ENCODE measurements at regions not wholly inside any gene's neighbourhood (a gene's known extent, or its start where the extent isn't known, plus 50 kb on each side); places are given as distances from the start of the nearest gene placed in this dataset.

DNA sequence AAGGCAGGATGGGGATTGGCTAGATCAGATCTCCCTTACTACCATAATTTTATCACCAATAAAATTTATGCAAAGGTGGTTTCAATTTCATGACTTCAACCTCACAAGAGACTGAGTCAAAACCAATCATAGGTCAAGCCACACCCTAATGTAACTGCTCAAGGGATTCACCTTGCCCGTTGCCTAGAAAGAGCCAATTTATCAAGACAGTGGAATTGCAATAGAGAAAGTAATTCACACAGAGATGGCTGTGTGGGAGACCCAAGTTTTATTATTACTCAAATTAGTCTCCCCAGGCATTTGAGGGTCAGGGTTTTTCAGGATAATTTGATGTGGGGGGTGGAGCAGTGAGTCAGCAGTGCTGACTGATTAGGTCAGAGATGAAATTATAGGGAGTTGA is 340.6 kb downstream of the RND3 start:
- WGBS, 3 donors: 67 to 82% (median 72%) methylated on average over 1 of the region's 1 CpG
- no peaks in the 10 kb centered on the region for H3K9me3 ChIP-seq
- no peak for TF ChIP-seq EP300 (IDR thresholded peaks at IDR 0.05)
- TF ChIP-seq, protein P1, sequence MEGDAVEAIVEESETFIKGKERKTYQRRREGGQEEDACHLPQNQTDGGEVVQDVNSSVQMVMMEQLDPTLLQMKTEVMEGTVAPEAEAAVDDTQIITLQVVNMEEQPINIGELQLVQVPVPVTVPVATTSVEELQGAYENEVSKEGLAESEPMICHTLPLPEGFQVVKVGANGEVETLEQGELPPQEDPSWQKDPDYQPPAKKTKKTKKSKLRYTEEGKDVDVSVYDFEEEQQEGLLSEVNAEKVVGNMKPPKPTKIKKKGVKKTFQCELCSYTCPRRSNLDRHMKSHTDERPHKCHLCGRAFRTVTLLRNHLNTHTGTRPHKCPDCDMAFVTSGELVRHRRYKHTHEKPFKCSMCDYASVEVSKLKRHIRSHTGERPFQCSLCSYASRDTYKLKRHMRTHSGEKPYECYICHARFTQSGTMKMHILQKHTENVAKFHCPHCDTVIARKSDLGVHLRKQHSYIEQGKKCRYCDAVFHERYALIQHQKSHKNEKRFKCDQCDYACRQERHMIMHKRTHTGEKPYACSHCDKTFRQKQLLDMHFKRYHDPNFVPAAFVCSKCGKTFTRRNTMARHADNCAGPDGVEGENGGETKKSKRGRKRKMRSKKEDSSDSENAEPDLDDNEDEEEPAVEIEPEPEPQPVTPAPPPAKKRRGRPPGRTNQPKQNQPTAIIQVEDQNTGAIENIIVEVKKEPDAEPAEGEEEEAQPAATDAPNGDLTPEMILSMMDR (IDR thresholded peaks at IDR 0.05): no peak
- TF ChIP-seq POLR2A (IDR thresholded peaks at IDR 0.05): no peak
- no peaks in the 10 kb centered on the region for H3K36me3 ChIP-seq
- no peak overlapping the region for H3K4me3 ChIP-seq
- no peak overlapping the region for H3K27ac ChIP-seq
- H3K27me3 ChIP-seq: no peaks in the 10 kb centered on the region
- H3K4me1 ChIP-seq (ENCODE audit: insufficient read depth): peaks cover 2% of the 10 kb centered on the region
- no peak for DNase-seq
- intact Hi-C loops (cut with DNase I): no loop called here

- intact Hi-C loops (cut with DNase I): no loop called here
- H3K4me1 ChIP-seq (ENCODE audit: insufficient read depth): peaks cover 2% of the 10 kb centered on the region
- no peak overlapping the region for H3K27ac ChIP-seq
- no peak for DNase-seq
- no peaks in the 10 kb centered on the region for H3K9me3 ChIP-seq
- H3K36me3 ChIP-seq: no peaks in the 10 kb centered on the region
- no peak overlapping the region for H3K4me3 ChIP-seq
- H3K27me3 ChIP-seq: no peaks in the 10 kb centered on the region
- WGBS, 3 donors: 87 to 89% (median 88%) methylated on average over 4 of the region's 4 CpGs
- TF ChIP-seq EP300 (IDR thresholded peaks at IDR 0.05) (no peak), POLR2A (IDR thresholded peaks at IDR 0.05) (no peak)
- TF ChIP-seq, protein P1 (IDR thresholded peaks at IDR 0.05): no peak
Observed at GRCh38 chr2:150145299-150145692, 342.2 kb downstream of the RND3 start.

- Histone ChIP-seq H3K27me3 (no peaks in the 10 kb centered on the region), H3K36me3 (no peaks in the 10 kb centered on the region), H3K27ac (no peak overlapping the region), H3K4me1 (ENCODE audit: insufficient read depth) (peaks cover 2% of the 10 kb centered on the region), H3K9me3 (no peaks in the 10 kb centered on the region), H3K4me3 (no peak overlapping the region)
- TF ChIP-seq, protein P1 (IDR thresholded peaks at IDR 0.05): no peak
- TF ChIP-seq EP300 (IDR thresholded peaks at IDR 0.05) (no peak), POLR2A (IDR thresholded peaks at IDR 0.05) (no peak)
- intact Hi-C loops (cut with DNase I): no loop called here
- 75 to 80% (median 80%) methylated on average over 2 of the region's 2 CpGs for WGBS, 3 donors
- DNase-seq: no peak
Observed at GRCh38 chr2:150144546-150145298, 342.7 kb downstream of the RND3 start.

- Histone ChIP-seq H3K9me3 (no peaks in the 10 kb centered on the region), H3K27ac (no peak overlapping the region), H3K36me3 (no peaks in the 10 kb centered on the region), H3K27me3 (no peaks in the 10 kb centered on the region), H3K4me3 (no peak overlapping the region), H3K4me1 (ENCODE audit: insufficient read depth) (no peaks in the 10 kb centered on the region)
- DNase-seq: no peak
- intact Hi-C loops (cut with DNase I): no loop called here
- 57 to 65% (median 62%) methylated on average over 7 of the region's 7 CpGs for WGBS, 3 donors
- no peak for TF ChIP-seq POLR2A (IDR thresholded peaks at IDR 0.05)
- TF ChIP-seq, protein P1 (IDR thresholded peaks at IDR 0.05): no peak
- TF ChIP-seq EP300 (IDR thresholded peaks at IDR 0.05): no peak
Observed at GRCh38 chr2:150143087-150143536, 344.4 kb downstream of the RND3 start.
